Stomach (tissue), 4 donors: ENCODE measurements at regions not wholly inside any gene's neighbourhood (a gene's known extent, or its start where the extent isn't known, plus 50 kb on each side); places are given as distances from the start of the nearest gene placed in this dataset.

Experiments
- POLR2A ChIP-seq, 4 donors: fragments of 450-650 bp; IDR thresholded peaks; one replicate each; pipeline ENCODE4 v1.6.1; 2016; ENCODE audit warnings: antibody characterized with exemption in 4 of 4, control low read depth in 2 of 4, mild to moderate bottlenecking in 1 of 4, moderate library complexity in 1 of 4
- POLR2AphosphoS5 ChIP-seq, 3 donors: sonication (generic); formaldehyde crosslinking; IDR thresholded peaks; one replicate each; pipeline ENCODE4 v1.6.1; 2016; ENCODE audit warnings: antibody characterized with exemption in 3 of 3
- TF ChIP-seq, protein P1 (sequence below), 7 experiments: fragments of 450-650 bp in 4 of 7; fragments of 200-600 bp in 3 of 7; sonication (generic) in 3 of 7; IDR thresholded peaks; one replicate each; pipeline ENCODE4 v1.5.1; 2016 to 2019; ENCODE audit warnings: antibody characterized with exemption in 7 of 7, control low read depth in 2 of 7, mild to moderate bottlenecking in 1 of 7

- TF ChIP-seq POLR2A (IDR thresholded peaks at IDR 0.05) (no peak), POLR2AphosphoS5 (IDR thresholded peaks at IDR 0.05) (no peak)
- TF ChIP-seq, protein P1, sequence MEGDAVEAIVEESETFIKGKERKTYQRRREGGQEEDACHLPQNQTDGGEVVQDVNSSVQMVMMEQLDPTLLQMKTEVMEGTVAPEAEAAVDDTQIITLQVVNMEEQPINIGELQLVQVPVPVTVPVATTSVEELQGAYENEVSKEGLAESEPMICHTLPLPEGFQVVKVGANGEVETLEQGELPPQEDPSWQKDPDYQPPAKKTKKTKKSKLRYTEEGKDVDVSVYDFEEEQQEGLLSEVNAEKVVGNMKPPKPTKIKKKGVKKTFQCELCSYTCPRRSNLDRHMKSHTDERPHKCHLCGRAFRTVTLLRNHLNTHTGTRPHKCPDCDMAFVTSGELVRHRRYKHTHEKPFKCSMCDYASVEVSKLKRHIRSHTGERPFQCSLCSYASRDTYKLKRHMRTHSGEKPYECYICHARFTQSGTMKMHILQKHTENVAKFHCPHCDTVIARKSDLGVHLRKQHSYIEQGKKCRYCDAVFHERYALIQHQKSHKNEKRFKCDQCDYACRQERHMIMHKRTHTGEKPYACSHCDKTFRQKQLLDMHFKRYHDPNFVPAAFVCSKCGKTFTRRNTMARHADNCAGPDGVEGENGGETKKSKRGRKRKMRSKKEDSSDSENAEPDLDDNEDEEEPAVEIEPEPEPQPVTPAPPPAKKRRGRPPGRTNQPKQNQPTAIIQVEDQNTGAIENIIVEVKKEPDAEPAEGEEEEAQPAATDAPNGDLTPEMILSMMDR (IDR thresholded peaks at IDR 0.05): no peak
These were observed 672.9 kb upstream of the CITED2 start for GRCh38 chr6:140047321-140047720.
